ENCODE measurements at regions not wholly inside any gene's neighbourhood (a gene's known extent, or its start where the extent isn't known, plus 50 kb on each side); places are given as distances from the start of the nearest gene placed in this dataset.

DNA sequence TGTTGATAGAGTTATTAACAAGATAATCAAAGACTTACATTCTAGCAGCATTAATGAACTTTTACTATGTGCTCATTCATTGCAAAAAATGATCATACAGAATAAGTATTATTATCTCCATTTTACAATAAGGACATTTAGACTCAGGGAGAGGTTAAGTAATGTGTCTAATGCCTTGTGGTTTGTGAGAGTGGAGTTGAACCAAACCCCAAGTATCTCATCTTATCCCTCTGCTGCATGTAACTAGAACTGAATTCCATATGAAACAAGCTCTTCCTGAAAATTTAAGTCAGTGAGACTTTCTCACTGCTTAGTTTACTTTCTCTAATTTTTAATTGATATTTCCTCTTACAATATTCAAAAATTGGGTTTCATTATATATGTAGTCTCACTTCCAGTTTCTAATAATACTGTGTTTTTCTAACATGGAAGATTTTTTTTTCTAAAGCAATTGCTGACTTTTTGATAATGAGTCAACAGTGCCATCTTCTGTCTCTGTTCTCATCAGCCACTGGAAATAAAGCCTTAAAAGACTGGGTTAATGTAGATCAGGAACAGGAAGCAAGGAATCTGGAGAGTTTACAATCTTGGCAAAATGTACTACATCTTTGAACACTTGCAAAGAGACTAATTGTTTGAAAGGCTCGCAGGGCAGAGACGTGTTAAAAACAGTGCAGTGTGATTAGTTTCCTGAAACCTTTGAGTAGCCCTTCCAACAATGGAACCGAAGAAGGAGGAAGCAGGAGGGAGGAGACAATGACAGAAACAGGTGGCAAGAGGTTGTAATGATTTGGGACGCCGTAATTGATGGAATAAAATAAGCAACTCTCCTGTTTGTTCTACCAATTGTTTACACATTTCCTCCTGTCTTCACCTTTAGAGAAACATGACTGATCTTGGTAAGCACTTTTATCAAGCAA, 567.6 kb downstream of the MRPL39 start:
- no peak overlapping the region for H3K4me3 ChIP-seq
- no peaks in the 10 kb centered on the region for H3K27me3 ChIP-seq
- H3K36me3 ChIP-seq: no peaks in the 10 kb centered on the region
- H3K27ac ChIP-seq: no peak overlapping the region
- H3K9me3 ChIP-seq: no peaks in the 10 kb centered on the region
- no peak for TF ChIP-seq POLR2AphosphoS5 (IDR thresholded peaks at IDR 0.05)
- TF ChIP-seq, protein P1, sequence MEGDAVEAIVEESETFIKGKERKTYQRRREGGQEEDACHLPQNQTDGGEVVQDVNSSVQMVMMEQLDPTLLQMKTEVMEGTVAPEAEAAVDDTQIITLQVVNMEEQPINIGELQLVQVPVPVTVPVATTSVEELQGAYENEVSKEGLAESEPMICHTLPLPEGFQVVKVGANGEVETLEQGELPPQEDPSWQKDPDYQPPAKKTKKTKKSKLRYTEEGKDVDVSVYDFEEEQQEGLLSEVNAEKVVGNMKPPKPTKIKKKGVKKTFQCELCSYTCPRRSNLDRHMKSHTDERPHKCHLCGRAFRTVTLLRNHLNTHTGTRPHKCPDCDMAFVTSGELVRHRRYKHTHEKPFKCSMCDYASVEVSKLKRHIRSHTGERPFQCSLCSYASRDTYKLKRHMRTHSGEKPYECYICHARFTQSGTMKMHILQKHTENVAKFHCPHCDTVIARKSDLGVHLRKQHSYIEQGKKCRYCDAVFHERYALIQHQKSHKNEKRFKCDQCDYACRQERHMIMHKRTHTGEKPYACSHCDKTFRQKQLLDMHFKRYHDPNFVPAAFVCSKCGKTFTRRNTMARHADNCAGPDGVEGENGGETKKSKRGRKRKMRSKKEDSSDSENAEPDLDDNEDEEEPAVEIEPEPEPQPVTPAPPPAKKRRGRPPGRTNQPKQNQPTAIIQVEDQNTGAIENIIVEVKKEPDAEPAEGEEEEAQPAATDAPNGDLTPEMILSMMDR (IDR thresholded peaks at IDR 0.05): peak in 1 of 4 experiments; percentile 35
- no peak for ATAC-seq
- 0 to 4% methylated on average over 4 to 5 of the region's 5 CpGs for WGBS, 2 donors (ENCODE audit: low coverage in 1 of 2)
- H3K4me1 ChIP-seq: no peaks in the 10 kb centered on the region

DNA sequence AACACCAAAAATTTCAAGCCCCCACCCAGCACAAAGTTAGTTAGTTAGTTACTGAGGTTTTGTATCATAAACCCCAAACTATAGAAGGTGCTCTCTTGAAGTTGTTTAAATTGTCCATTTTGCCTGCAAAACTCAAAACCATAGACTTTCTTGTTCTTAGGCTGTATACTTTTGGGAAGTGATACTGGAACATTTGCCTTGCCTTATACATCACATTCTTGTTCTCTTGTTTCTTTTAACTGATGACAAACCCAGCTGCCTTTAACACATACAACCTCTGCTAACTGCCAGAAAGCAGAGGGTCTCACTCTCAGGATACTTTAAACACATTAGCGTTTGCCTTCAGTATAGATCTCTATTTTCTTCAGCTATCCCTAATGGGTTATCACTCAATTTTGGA, 570.5 kb downstream of the MRPL39 start:
- ATAC-seq: no peak
- Histone ChIP-seq H3K4me1 (no peaks in the 10 kb centered on the region), H3K4me3 (no peak overlapping the region), H3K27ac (no peak overlapping the region), H3K27me3 (no peaks in the 10 kb centered on the region), H3K36me3 (no peaks in the 10 kb centered on the region), H3K9me3 (no peaks in the 10 kb centered on the region)
- WGBS, 2 donors (ENCODE audit: low coverage in 1 of 2): 70 to 73% methylated on average over 1 of the region's 1 CpG
- TF ChIP-seq POLR2AphosphoS5 (IDR thresholded peaks at IDR 0.05) (no peak), EP300 (IDR thresholded peaks at IDR 0.05) (no peak), POLR2A (IDR thresholded peaks at IDR 0.05) (no peak)
- TF ChIP-seq, protein P1 (IDR thresholded peaks at IDR 0.05): no peak

DNA sequence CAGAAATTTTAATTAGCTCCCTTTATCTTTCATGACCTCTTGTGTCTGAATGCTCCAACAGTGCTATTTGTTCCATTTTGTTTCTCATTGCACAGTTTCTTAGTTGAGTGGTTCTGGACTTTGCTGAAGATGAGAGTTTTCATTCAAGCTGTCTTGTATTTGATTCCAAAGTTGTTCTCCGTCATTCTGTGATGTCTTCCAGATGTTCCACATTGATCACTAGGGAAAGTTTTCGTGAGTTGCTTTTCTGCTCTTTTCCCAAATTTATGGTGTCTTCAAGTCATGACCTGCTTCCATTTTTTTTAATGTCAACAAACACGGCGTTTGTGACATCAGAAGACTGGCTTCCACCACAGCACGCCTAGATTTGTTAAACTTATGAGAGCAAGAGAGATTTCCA, 575.5 kb downstream of the MRPL39 start:
- Histone ChIP-seq H3K4me1 (no peaks in the 10 kb centered on the region), H3K27me3 (no peaks in the 10 kb centered on the region), H3K4me3 (no peak overlapping the region), H3K36me3 (no peaks in the 10 kb centered on the region), H3K27ac (no peak overlapping the region), H3K9me3 (no peaks in the 10 kb centered on the region)
- TF ChIP-seq, protein P1 (IDR thresholded peaks at IDR 0.05): no peak
- TF ChIP-seq POLR2AphosphoS5 (IDR thresholded peaks at IDR 0.05) (no peak), EP300 (IDR thresholded peaks at IDR 0.05) (no peak)
- ATAC-seq: no peak
- WGBS, 2 donors (ENCODE audit: low coverage in 1 of 2): 37 to 55% methylated on average over 4 to 5 of the region's 5 CpGs

DNA sequence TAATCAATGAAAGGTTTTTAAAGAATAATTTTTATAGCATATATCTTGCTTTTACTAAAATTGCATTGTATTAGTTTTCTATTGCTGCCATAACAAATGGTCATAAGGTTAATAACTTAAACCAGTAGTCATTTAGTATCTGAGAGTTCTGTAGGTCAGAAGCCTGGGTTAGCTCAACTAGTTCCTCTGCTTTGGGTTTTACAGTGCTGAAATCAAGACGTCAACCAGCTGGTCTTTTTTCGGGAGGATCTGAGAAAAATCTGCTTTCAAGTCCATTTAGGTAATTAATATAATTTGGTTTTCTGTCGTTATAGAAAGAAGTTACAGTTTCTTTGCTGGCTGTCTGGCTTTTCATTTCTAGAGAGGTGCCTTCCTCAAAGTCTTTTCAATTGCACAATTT, 577.7 kb downstream of the MRPL39 start:
- no peaks in the 10 kb centered on the region for H3K36me3 ChIP-seq
- no peak overlapping the region for H3K27ac ChIP-seq
- ATAC-seq: no peak
- no peaks in the 10 kb centered on the region for H3K4me1 ChIP-seq
- WGBS, 2 donors (ENCODE audit: low coverage in 1 of 2): 26 to 35% methylated on average over 3 of the region's 3 CpGs
- TF ChIP-seq POLR2AphosphoS5 (IDR thresholded peaks at IDR 0.05) (no peak), EP300 (IDR thresholded peaks at IDR 0.05) (no peak), POLR2A (IDR thresholded peaks at IDR 0.05) (no peak)
- TF ChIP-seq, protein P1 (IDR thresholded peaks at IDR 0.05): no peak
- no peak overlapping the region for H3K4me3 ChIP-seq
- no peaks in the 10 kb centered on the region for H3K27me3 ChIP-seq
- H3K9me3 ChIP-seq: no peaks in the 10 kb centered on the region

DNA sequence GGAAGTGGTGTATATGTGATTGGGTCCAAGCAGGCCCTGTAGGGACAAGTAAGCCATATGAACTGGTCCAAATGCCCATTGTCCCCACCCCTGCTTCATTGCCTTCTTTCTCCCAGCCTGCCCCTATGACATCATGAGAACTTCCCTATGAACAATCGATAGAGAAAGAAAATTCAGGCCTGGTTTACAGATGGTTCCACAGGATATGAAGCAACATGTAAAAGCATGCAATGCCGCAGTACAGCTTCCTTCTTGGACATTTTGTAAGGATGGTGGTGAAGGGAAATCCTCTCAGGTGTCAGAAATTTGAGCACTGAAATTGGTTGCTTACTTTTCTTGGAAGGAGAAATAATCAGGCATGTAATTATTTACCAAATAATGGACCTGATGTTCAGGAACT, 581.7 kb downstream of the MRPL39 start:
- Histone ChIP-seq H3K4me1 (no peaks in the 10 kb centered on the region), H3K4me3 (no peak overlapping the region), H3K9me3 (no peaks in the 10 kb centered on the region), H3K27me3 (no peaks in the 10 kb centered on the region), H3K36me3 (no peaks in the 10 kb centered on the region), H3K27ac (no peak overlapping the region)
- no peak for ATAC-seq
- 75 to 95% methylated on average over 1 to 2 of the region's 2 CpGs for WGBS, 2 donors (ENCODE audit: low coverage in 1 of 2)
- TF ChIP-seq, protein P1 (IDR thresholded peaks at IDR 0.05): no peak
- TF ChIP-seq POLR2AphosphoS5 (IDR thresholded peaks at IDR 0.05): no peak
- TF ChIP-seq POLR2A (IDR thresholded peaks at IDR 0.05): no peak
- no peak for TF ChIP-seq EP300 (IDR thresholded peaks at IDR 0.05)
